IMR-90 (cell line): ENCODE measurements at regions not wholly inside any gene's neighbourhood (a gene's known extent, or its start where the extent isn't known, plus 50 kb on each side); places are given as distances from the start of the nearest gene placed in this dataset.

Experiments
- ATAC-seq: fragments of 200-7000 bp; cut with Tn5 transposase; 2 replicates; pipeline ENCODE4 v1.9.1; 2020; ENCODE audit warnings: low read depth, mild to moderate bottlenecking, moderate library complexity
- BruUV-seq: library from RNA; stranded (reverse); fragments of 400-500 nt; replicated peaks from 2 replicates; lab custom pipeline; 2021; lab: Mats Ljungman, UMichigan
- CTCF ChIA-PET: fragments of 300-600 bp; formaldehyde crosslinking; extraction: SDS; loops from one replicate; lab custom pipeline; 2021; ENCODE audit warnings: antibody characterized with exemption; lab: Yijun Ruan, JAX
- POLR2A ChIA-PET: fragments of 300-600 bp; sonication (Branson Sonifier 250); formaldehyde crosslinking; loops from one replicate; lab custom pipeline; 2022; ENCODE audit warnings: antibody characterized with exemption; ENCODE audit not compliant: unreplicated experiment; lab: Charles Lee
- DNase-seq: peaks from one replicate; pipeline ENCODE4 v3.0.0; 2013
- H2AFZ ChIP-seq: replicated peaks from 2 replicates; pipeline ENCODE3; 2013; ENCODE audit warnings: low read length, mild to moderate bottlenecking; ENCODE audit not compliant: poor library complexity
- H2AK5ac ChIP-seq: 2 replicates; pipeline ENCODE4 v1.6.1; 2013; ENCODE audit warnings: low read depth, low read length, inconsistent platforms
- H2AK9ac ChIP-seq: replicated peaks from 2 replicates; pipeline ENCODE3; 2013; ENCODE audit warnings: mild to moderate bottlenecking, low read depth, low read length, moderate library complexity; ENCODE audit not compliant: poor library complexity
- H2BK120ac ChIP-seq: 2 replicates; pipeline ENCODE4 v1.6.1; 2013; ENCODE audit warnings: low read depth, low read length, inconsistent platforms
- H2BK15ac ChIP-seq: 3 replicates; pipeline ENCODE4 v1.6.1; 2013; ENCODE audit warnings: low read depth, low read length, inconsistent platforms
- H2BK20ac ChIP-seq: 2 replicates; pipeline ENCODE4 v1.6.1; 2013; ENCODE audit warnings: low read depth, mild to moderate bottlenecking, inconsistent platforms, low read length, moderate library complexity
- H2BK5ac ChIP-seq: 2 replicates; pipeline ENCODE4 v1.6.1; 2013; ENCODE audit warnings: mild to moderate bottlenecking, low read depth, low read length, inconsistent platforms; ENCODE audit not compliant: poor library complexity, severe bottlenecking
- H3K14ac ChIP-seq: replicated peaks from 2 replicates; pipeline ENCODE4 v1.6.1; 2013; ENCODE audit warnings: low read depth, low read length, inconsistent platforms
- H3K18ac ChIP-seq: 2 replicates; pipeline ENCODE4 v1.6.1; 2013; ENCODE audit warnings: low read depth, low read length, control low read depth
- H3K23ac ChIP-seq: 2 replicates; pipeline ENCODE4 v1.6.1; 2013; ENCODE audit warnings: low read depth, low read length, inconsistent platforms
- H3K27ac ChIP-seq: 2 replicates; pipeline ENCODE4 v1.5.1; 2013; ENCODE audit warnings: mild to moderate bottlenecking, control low read depth, low read length; ENCODE audit not compliant: insufficient read depth
- H3K27me3 ChIP-seq: 2 replicates; pipeline ENCODE4 v1.6.1; 2013; ENCODE audit warnings: low read length; ENCODE audit not compliant: control insufficient read depth, insufficient read depth
- H3K36me3 ChIP-seq: 2 replicates; pipeline ENCODE4 v1.6.1; 2013; ENCODE audit warnings: low read length, mixed read lengths; ENCODE audit not compliant: control insufficient read depth, insufficient read depth
- H3K4ac ChIP-seq: 2 replicates; pipeline ENCODE4 v1.6.1; 2013; ENCODE audit warnings: low read depth, low read length, inconsistent platforms
- H3K4me1 ChIP-seq: 2 replicates; pipeline ENCODE4 v1.6.1; 2013; ENCODE audit warnings: low read length, mixed read lengths; ENCODE audit not compliant: control insufficient read depth, insufficient read depth
- H3K4me2 ChIP-seq: 2 replicates; pipeline ENCODE4 v1.6.1; 2013; ENCODE audit warnings: low read depth, mild to moderate bottlenecking, control low read depth, low read length, moderate library complexity
- H3K4me3 ChIP-seq: 2 replicates; pipeline ENCODE4 v1.5.1; 2013; ENCODE audit warnings: low read depth, mild to moderate bottlenecking, control low read depth, low read length, moderate library complexity; ENCODE audit not compliant: insufficient read depth
- H3K56ac ChIP-seq: 2 replicates; pipeline ENCODE4 v1.6.1; 2013; ENCODE audit warnings: low read length, inconsistent platforms; ENCODE audit not compliant: insufficient read depth; ENCODE audit errors: extremely low read depth
- H3K79me1 ChIP-seq, 2 experiments: 2 replicates each; pipeline ENCODE4 v1.6.1; 2013; ENCODE audit warnings: low read length in 2 of 2, inconsistent platforms in 1 of 2, low read depth in 1 of 2
- H3K9ac ChIP-seq: 2 replicates; pipeline ENCODE4 v1.6.1; 2013; ENCODE audit warnings: low read depth, low read length, control low read depth
- H3K9me1 ChIP-seq: 2 replicates; pipeline ENCODE4 v1.6.1; 2013; ENCODE audit warnings: low read length, inconsistent platforms; ENCODE audit not compliant: insufficient read depth
- H3K9me3 ChIP-seq: 2 replicates; pipeline ENCODE4 v1.6.1; 2013; ENCODE audit warnings: low read length; ENCODE audit not compliant: control insufficient read depth, insufficient read depth
- H4K20me1 ChIP-seq: 2 replicates; pipeline ENCODE4 v1.6.1; 2013; ENCODE audit warnings: low read length, inconsistent platforms; ENCODE audit not compliant: insufficient read depth
- H4K5ac ChIP-seq: 2 replicates; pipeline ENCODE4 v1.6.1; 2013; ENCODE audit warnings: mild to moderate bottlenecking, low read depth, low read length, control low read depth
- H4K8ac ChIP-seq, 2 experiments: 2 replicates each; pipeline ENCODE4 v1.6.1; 2013; ENCODE audit warnings: low read depth in 2 of 2, low read length in 2 of 2, control low read depth in 1 of 2, inconsistent platforms in 1 of 2
- H4K91ac ChIP-seq: 2 replicates; pipeline ENCODE4 v1.6.1; 2013; ENCODE audit warnings: low read depth, low read length, inconsistent platforms; ENCODE audit not compliant: insufficient read depth
- BHLHE40 ChIP-seq: fragments of 150-350 bp; IDR thresholded peaks from 2 replicates; pipeline ENCODE4 v1.6.1; 2016; ENCODE audit warnings: mild to moderate bottlenecking, low read depth, low read length
- CEBPB ChIP-seq: IDR thresholded peaks from 2 replicates; pipeline ENCODE4 v1.6.1; 2012; ENCODE audit warnings: low read depth, low read length, improper control_type of control experiment
- WGBS, 2 experiments: methylation state at CpG; one replicate each; pipeline versions ENCODE4 v1.1.5 to v1.1.7; 2013; ENCODE audit warnings: missing lambda C conversion rate in 2 of 2; ENCODE audit not compliant: insufficient read length in 1 of 2; ENCODE audit errors: extremely low coverage in 2 of 2; 5-methylcytosine and 5-hydroxymethylcytosine counted together
- dilution Hi-C: fragments of 300-500 bp; cut with HindIII; formaldehyde crosslinking; loops from one replicate; pipeline ENCODE4 v1.14.3; 2018; ENCODE audit warnings: low sequenced_read_pairs; ENCODE audit not compliant: unreplicated experiment
- in situ Hi-C: fragments of 300-500 bp; cut with MboI; formaldehyde crosslinking; loops from 3 replicates; pipeline ENCODE4 v1.14.3; 2019; ENCODE audit warnings: low sequenced_read_pairs, inconsistent platforms, mixed read lengths
- intact Hi-C: fragments of 100-400 bp; cut with micrococcal nuclease; formaldehyde crosslinking; loops from 2 replicates; pipeline ENCODE4 v1.10.0; 2022
- TF ChIP-seq, protein P1 (sequence below): fragments of 150-350 bp; IDR thresholded peaks from 2 replicates; pipeline ENCODE4 v1.6.1; 2017; ENCODE audit warnings: mild to moderate bottlenecking, antibody characterized with exemption, low read length, low read depth

DNA sequence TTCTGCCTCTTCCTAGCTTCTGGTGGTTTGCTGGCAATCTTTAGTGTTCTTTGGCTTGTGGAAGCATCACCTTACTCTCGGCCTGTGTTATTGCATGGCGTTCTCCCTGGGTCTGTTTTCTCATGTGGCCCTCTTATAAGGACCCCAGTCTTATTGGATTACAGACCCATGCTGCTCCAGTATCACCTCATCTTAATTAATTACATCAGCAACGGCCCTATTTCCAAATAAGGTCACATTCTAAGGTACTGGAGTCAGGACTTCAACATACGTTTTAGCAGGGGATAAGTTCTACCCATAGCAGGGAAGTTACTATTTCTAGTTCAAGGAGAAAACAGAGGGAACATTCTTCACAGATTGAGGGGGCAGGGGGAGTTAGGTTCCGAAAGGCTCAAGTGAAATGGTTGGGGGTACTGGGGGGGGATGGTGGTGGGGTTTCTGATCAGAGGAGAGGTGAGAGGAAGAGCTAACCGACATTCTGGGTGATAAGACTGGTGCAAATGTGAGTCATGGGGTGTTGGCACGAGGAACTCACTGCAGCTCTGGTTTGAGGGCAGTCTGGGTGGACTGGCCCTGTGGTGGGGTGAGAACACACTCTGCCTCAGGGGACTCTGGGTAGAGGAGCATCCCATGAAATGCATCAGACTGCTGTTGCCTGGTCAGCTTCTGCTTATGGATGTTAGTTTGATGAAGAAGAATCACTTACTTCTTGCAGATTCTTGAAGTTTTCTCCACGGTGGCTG, 51.5 kb upstream of the ZBED5 start:
- Histone ChIP-seq H2AK5ac (peak overlapping the region; percentile 74; the same call in 1 of the 2 replicates), H2AK9ac (peak overlapping the region; percentile 52), H3K27ac (no peak overlapping the region), H2BK15ac (peak overlapping the region; percentile 28; the same call in 2 of the 3 replicates), H3K4ac (peak overlapping the region; percentile 60; the same call in 1 of the 2 replicates), H3K4me2 (no peak overlapping the region), H3K14ac (peak overlapping the region; percentile 69), H4K5ac (peak overlapping the region; percentile 20; the same call in 1 of the 2 replicates), H2BK20ac (peak overlapping the region; percentile 61), H3K27me3 (no peaks in the 10 kb centered on the region), H3K23ac (0 out of 2 replicates have a peak overlapping the region, but pooled peaks have one; percentile 15), H3K56ac (no peak overlapping the region), H3K9ac (no peak overlapping the region), H4K91ac (peak overlapping the region; percentile 55), H2AFZ (peak overlapping the region; percentile 62), H3K36me3 (no peaks in the 10 kb centered on the region), H4K20me1 (no peaks in the 10 kb centered on the region), H3K4me3 (no peak overlapping the region), H3K79me1 (no peaks in the 10 kb centered on the region), H4K8ac (peak overlapping the region; percentile 2 to 41; a peak in 2 of 4 replicates), H3K4me1 (peaks cover 20% of the 10 kb centered on the region), H3K18ac (peak overlapping the region; percentile 17; the same call in 1 of the 2 replicates), H3K9me3 (no peaks in the 10 kb centered on the region), H2BK5ac (peak overlapping the region; percentile 1), H3K9me1 (peaks cover 6% of the 10 kb centered on the region; the same call in 1 of the 2 replicates), H2BK120ac (peak overlapping the region; percentile 54)
- intact Hi-C loops (loop anchor here (2.0 kb wide), 1 partner anchor 53 kb away; no protein-coding TSS in a partner anchor), dilution Hi-C loops (no loop called here), in situ Hi-C loops (no loop called here)
- ChIA-PET POLR2A (interaction anchor here (0.9 kb wide), 1 partner anchor 9 kb away, joined by 3 read pairs; no protein-coding TSS in a partner anchor), CTCF (interaction anchor here (0.9 kb wide), 1 partner anchor 62 kb away, joined by 3 read pairs; no protein-coding TSS in a partner anchor)
- no TSS peak for BruUV-seq
- 100% methylated on average over 1 of the region's 8 CpGs; no CpG with 5 or more reads in 1 of the 2 experiments for WGBS, 2 experiments
- no peak for TF ChIP-seq CEBPB
- 0 out of 2 replicates have a peak, but pooled peaks have one; percentile 7 for TF ChIP-seq BHLHE40
- TF ChIP-seq, protein P1, sequence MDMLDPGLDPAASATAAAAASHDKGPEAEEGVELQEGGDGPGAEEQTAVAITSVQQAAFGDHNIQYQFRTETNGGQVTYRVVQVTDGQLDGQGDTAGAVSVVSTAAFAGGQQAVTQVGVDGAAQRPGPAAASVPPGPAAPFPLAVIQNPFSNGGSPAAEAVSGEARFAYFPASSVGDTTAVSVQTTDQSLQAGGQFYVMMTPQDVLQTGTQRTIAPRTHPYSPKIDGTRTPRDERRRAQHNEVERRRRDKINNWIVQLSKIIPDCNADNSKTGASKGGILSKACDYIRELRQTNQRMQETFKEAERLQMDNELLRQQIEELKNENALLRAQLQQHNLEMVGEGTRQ, result no peak
- peak; percentile 42 for DNase-seq
- peak; percentile 59 for ATAC-seq
